GM18511 (cell line): ENCODE measurements at regions not wholly inside any gene's neighbourhood (a gene's known extent, or its start where the extent isn't known, plus 50 kb on each side); places are given as distances from the start of the nearest gene placed in this dataset.

Experiments used
- ATAC-seq: cut with Tn5 transposase; IDR thresholded peaks from one replicate; pipeline ENCODE4 v1.9.1; 2021; ENCODE audit warnings: mild to moderate bottlenecking, moderate library complexity; ENCODE audit not compliant: unreplicated experiment

- ATAC-seq, result no peak
Measured at GRCh38 chr13:76035711-76036110, 399.6 kb downstream of the LMO7 start.

GRCh38 chr13:76029706-76030105, 393.6 kb downstream of the LMO7 start:
- no peak for ATAC-seq

GRCh38 chr13:76029088-76029487, 393.0 kb downstream of the LMO7 start:
- ATAC-seq, result no peak

GRCh38 chr13:76027131-76027530, 391.0 kb downstream of the LMO7 start:
- ATAC-seq, result no peak

GRCh38 chr13:76025392-76025791, 389.3 kb downstream of the LMO7 start:
- ATAC-seq, result no peak

GRCh38 chr13:76024151-76024550, 388.0 kb downstream of the LMO7 start:
- no peak for ATAC-seq

GRCh38 chr13:76023652-76024051, 387.5 kb downstream of the LMO7 start:
- no peak for ATAC-seq

GRCh38 chr13:76020421-76020955, 384.4 kb downstream of the LMO7 start:
- ATAC-seq, result no peak

- ATAC-seq, result peak; percentile 43
Measured at GRCh38 chr13:76019421-76020044, 383.4 kb downstream of the LMO7 start.

GRCh38 chr13:76017861-76018556, 381.9 kb downstream of the LMO7 start:
- no peak for ATAC-seq

GRCh38 chr13:76016799-76017400, 380.8 kb downstream of the LMO7 start:
- ATAC-seq, result peak; percentile 78

GRCh38 chr13:76014406-76015318, 378.5 kb downstream of the LMO7 start:
- ATAC-seq, result no peak

GRCh38 chr13:76012091-76012721, 376.1 kb downstream of the LMO7 start:
- no peak for ATAC-seq

- ATAC-seq, result peak; percentile 82
Measured at GRCh38 chr13:76009267-76009890, 373.2 kb downstream of the LMO7 start.

GRCh38 chr13:76004416-76004815, 368.3 kb downstream of the LMO7 start:
- ATAC-seq, result no peak

GRCh38 chr13:76000131-76000530, 364.0 kb downstream of the LMO7 start:
- ATAC-seq, result no peak

- ATAC-seq, result no peak
Measured at GRCh38 chr13:75996582-75996981, 360.5 kb downstream of the LMO7 start.

- ATAC-seq, result no peak
Measured at GRCh38 chr13:75995966-75996365, 359.8 kb downstream of the LMO7 start.

GRCh38 chr13:75993823-75994222, 357.7 kb downstream of the LMO7 start:
- no peak for ATAC-seq

- no peak for ATAC-seq
Measured at GRCh38 chr13:75993241-75993640, 357.1 kb downstream of the LMO7 start.
